Body of pancreas (tissue), 4 donors: ENCODE measurements at regions not wholly inside any gene's neighbourhood (a gene's known extent, or its start where the extent isn't known, plus 50 kb on each side); places are given as distances from the start of the nearest gene placed in this dataset.

Experiments used
- CTCF ChIP-seq, 7 experiments: fragments of 450-650 bp in 4 of 7; fragments of 200-600 bp in 3 of 7; sonication (generic) in 3 of 7; IDR thresholded peaks; one replicate each; pipeline ENCODE4 v1.5.1; 2016 to 2019; ENCODE audit warnings: antibody characterized with exemption in 7 of 7
- POLR2A ChIP-seq, 3 donors: fragments of 450-650 bp; IDR thresholded peaks; one replicate each; pipeline ENCODE4 v1.6.1; 2016; ENCODE audit warnings: antibody characterized with exemption in 3 of 3, mild to moderate bottlenecking in 2 of 3

- TF ChIP-seq CTCF (IDR thresholded peaks at IDR 0.05): no peak
- no peak for TF ChIP-seq POLR2A (IDR thresholded peaks at IDR 0.05)
Observed at GRCh38 chr9:126126807-126127206, 199.8 kb upstream of the MVB12B start.
